MM.1S (cell line): ENCODE measurements at regions not wholly inside any gene's neighbourhood (a gene's known extent, or its start where the extent isn't known, plus 50 kb on each side); places are given as distances from the start of the nearest gene placed in this dataset.

ENCODE experiments used
- DNase-seq: peaks from one replicate; pipeline ENCODE4 v3.0.0-alpha.2; 2015
- H2AFZ ChIP-seq: fragments of 300-600 bp; sonication (generic); 2 replicates; pipeline ENCODE4 v1.6.0; 2016; ENCODE audit warnings: antibody characterized with exemption, low read length
- H3F3A ChIP-seq: fragments of 300-600 bp; sonication (generic); 2 replicates; pipeline ENCODE4 v1.6.1; 2016; ENCODE audit warnings: mild to moderate bottlenecking, antibody characterized with exemption, low read length, moderate library complexity, mixed read lengths; ENCODE audit not compliant: insufficient read depth
- H3K27ac ChIP-seq: fragments of 300-600 bp; sonication (generic); 2 replicates; pipeline ENCODE4 v1.5.1; 2016; ENCODE audit warnings: mild to moderate bottlenecking, low read length
- H3K27me3 ChIP-seq: fragments of 300-600 bp; sonication (generic); replicated peaks from 2 replicates; pipeline ENCODE4 v1.6.0; 2016; ENCODE audit warnings: low read length; ENCODE audit not compliant: insufficient read depth
- H3K36me3 ChIP-seq: fragments of 300-600 bp; sonication (generic); replicated peaks from 2 replicates; pipeline ENCODE4 v1.6.1; 2016; ENCODE audit warnings: mild to moderate bottlenecking, low read length, mixed read lengths; ENCODE audit not compliant: insufficient read depth
- H3K4me1 ChIP-seq: fragments of 300-600 bp; sonication (generic); 2 replicates; pipeline ENCODE4 v1.6.1; 2016; ENCODE audit warnings: low read length, mixed read lengths
- H3K4me2 ChIP-seq: fragments of 300-600 bp; sonication (generic); 2 replicates; pipeline ENCODE4 v1.6.0; 2016; ENCODE audit warnings: low read depth, low read length
- H3K4me3 ChIP-seq: fragments of 300-600 bp; sonication (generic); 2 replicates; pipeline ENCODE4 v1.5.1; 2016; ENCODE audit warnings: low read length, mixed read lengths
- H3K79me2 ChIP-seq: fragments of 300-600 bp; sonication (generic); 2 replicates; pipeline ENCODE4 v1.6.1; 2016; ENCODE audit warnings: mixed run types, low read length, mixed read lengths
- H3K9ac ChIP-seq: fragments of 300-600 bp; sonication (generic); 2 replicates; pipeline ENCODE4 v1.6.1; 2016; ENCODE audit warnings: low read length, mixed read lengths
- H3K9me2 ChIP-seq: fragments of 300-600 bp; sonication (generic); replicated peaks from 2 replicates; pipeline ENCODE4 v1.6.1; 2016; ENCODE audit warnings: mild to moderate bottlenecking, low read length, mixed read lengths; ENCODE audit not compliant: insufficient read depth
- H3K9me3 ChIP-seq: fragments of 300-600 bp; sonication (generic); replicated peaks from 2 replicates; pipeline ENCODE4 v1.6.1; 2016; ENCODE audit warnings: mild to moderate bottlenecking, low read length, mixed read lengths; ENCODE audit not compliant: insufficient read depth
- H4K20me1 ChIP-seq: fragments of 300-600 bp; sonication (generic); 2 replicates; pipeline ENCODE4 v1.6.1; 2016; ENCODE audit warnings: mild to moderate bottlenecking, low read length, moderate library complexity, mixed read lengths; ENCODE audit not compliant: insufficient read depth
- CTCF ChIP-seq: fragments of 300-600 bp; sonication (generic); IDR thresholded peaks from 2 replicates; pipeline ENCODE4 v1.5.1; 2016; ENCODE audit warnings: antibody characterized with exemption, low read length, mixed read lengths
- EZH2 ChIP-seq: fragments of 300-600 bp; sonication (generic); optimal IDR thresholded peaks from 2 replicates; pipeline ENCODE3; 2017; ENCODE audit warnings: low read depth, mild to moderate bottlenecking, antibody characterized with exemption, low read length, mixed read lengths
- EZH2phosphoT487 ChIP-seq: fragments of 300-600 bp; sonication (generic); IDR thresholded peaks from 2 replicates; pipeline ENCODE4 v1.6.1; 2018; ENCODE audit warnings: antibody characterized with exemption, low read length

- Histone ChIP-seq H3K27ac (no peak overlapping the region), H3K9me3 (no peaks in the 10 kb centered on the region), H3K79me2 (no peaks in the 10 kb centered on the region), H4K20me1 (no peaks in the 10 kb centered on the region), H3K4me3 (no peak overlapping the region), H3K4me2 (no peak overlapping the region), H3F3A (no peaks in the 10 kb centered on the region), H3K9me2 (no peaks in the 10 kb centered on the region), H3K27me3 (no peaks in the 10 kb centered on the region), H3K36me3 (no peaks in the 10 kb centered on the region), H3K4me1 (no peaks in the 10 kb centered on the region), H2AFZ (no peak overlapping the region), H3K9ac (no peak overlapping the region)
- no peak for DNase-seq
- TF ChIP-seq EZH2 (no peak), CTCF (no peak), EZH2phosphoT487 (no peak)
These were observed 603.6 kb upstream of the SALL3 start for GRCh38 chr18:78376046-78376445.

- no peaks in the 10 kb centered on the region for H3K9me2 ChIP-seq
- no peak overlapping the region for H3K9ac ChIP-seq
These were observed 601.2 kb upstream of the SALL3 start for GRCh38 chr18:78378403-78378802.

GRCh38 chr18:78378983-78379382 is 600.6 kb upstream of the SALL3 start:
- DNase-seq, result no peak
- H3F3A ChIP-seq, result no peaks in the 10 kb centered on the region
- TF ChIP-seq EZH2phosphoT487 (no peak), CTCF (no peak), EZH2 (no peak)
- no peaks in the 10 kb centered on the region for H3K4me1 ChIP-seq
- H3K4me3 ChIP-seq, result no peak overlapping the region
- H3K9me3 ChIP-seq, result no peaks in the 10 kb centered on the region
- no peaks in the 10 kb centered on the region for H4K20me1 ChIP-seq
- H3K9me2 ChIP-seq, result no peaks in the 10 kb centered on the region
- no peaks in the 10 kb centered on the region for H3K79me2 ChIP-seq
- no peak overlapping the region for H3K4me2 ChIP-seq
- no peaks in the 10 kb centered on the region for H3K36me3 ChIP-seq
- H3K9ac ChIP-seq, result no peak overlapping the region
- no peak overlapping the region for H2AFZ ChIP-seq
- H3K27ac ChIP-seq, result no peak overlapping the region
- H3K27me3 ChIP-seq, result no peaks in the 10 kb centered on the region

More at GRCh38 chr18:78378403-78378802, 601.2 kb upstream of the SALL3 start:
- no peak overlapping the region for H3K27ac ChIP-seq
- no peak for TF ChIP-seq EZH2phosphoT487
- no peak for TF ChIP-seq CTCF
- TF ChIP-seq EZH2, result no peak
- H3K4me3 ChIP-seq, result no peak overlapping the region
- H4K20me1 ChIP-seq, result no peaks in the 10 kb centered on the region
- H3K27me3 ChIP-seq, result no peaks in the 10 kb centered on the region
- no peaks in the 10 kb centered on the region for H3K4me1 ChIP-seq
- H3K79me2 ChIP-seq, result no peaks in the 10 kb centered on the region
- H3K9me3 ChIP-seq, result no peaks in the 10 kb centered on the region
- H2AFZ ChIP-seq, result no peak overlapping the region
- H3K36me3 ChIP-seq, result no peaks in the 10 kb centered on the region
- no peak overlapping the region for H3K4me2 ChIP-seq
- DNase-seq, result no peak
- H3F3A ChIP-seq, result no peaks in the 10 kb centered on the region
